Adipocyte (in vitro differentiated cells): ENCODE measurements at regions not wholly inside any gene's neighbourhood (a gene's known extent, or its start where the extent isn't known, plus 50 kb on each side); places are given as distances from the start of the nearest gene placed in this dataset.

Experiments
- DNase-seq: peaks from one replicate; pipeline ENCODE4 v3.0.0-alpha.2; 2015; ENCODE audit warnings: low read depth
- H3K27me3 ChIP-seq: replicated peaks from 2 replicates; pipeline ENCODE4 v1.7.0; 2013; ENCODE audit warnings: mild to moderate bottlenecking, low read length, moderate library complexity; ENCODE audit not compliant: control insufficient read depth, insufficient read depth
- H3K36me3 ChIP-seq: 2 replicates; pipeline ENCODE4 v1.7.0; 2013; ENCODE audit warnings: low read length, mild to moderate bottlenecking, moderate library complexity; ENCODE audit not compliant: control insufficient read depth, insufficient read depth, severe bottlenecking
- H3K4me1 ChIP-seq: 2 replicates; pipeline ENCODE4 v1.7.0; 2013; ENCODE audit warnings: mild to moderate bottlenecking, low read length, moderate library complexity; ENCODE audit not compliant: control insufficient read depth, insufficient read depth
- H3K4me3 ChIP-seq: 2 replicates; pipeline ENCODE4 v1.7.0; 2013; ENCODE audit warnings: mild to moderate bottlenecking, low read length, moderate library complexity
- H3K9ac ChIP-seq: 2 replicates; pipeline ENCODE4 v1.7.0; 2013; ENCODE audit warnings: mild to moderate bottlenecking, low read length, moderate library complexity
- H3K9me3 ChIP-seq: 2 replicates; pipeline ENCODE4 v1.7.0; 2013; ENCODE audit warnings: mild to moderate bottlenecking, low read length, moderate library complexity; ENCODE audit not compliant: control insufficient read depth

- no peak for DNase-seq
- H3K27me3 ChIP-seq, result peaks cover 15% of the 10 kb centered on the region
Observed at GRCh38 chr17:72022328-72023275, 98.2 kb upstream of the SOX9 start.

DNA sequence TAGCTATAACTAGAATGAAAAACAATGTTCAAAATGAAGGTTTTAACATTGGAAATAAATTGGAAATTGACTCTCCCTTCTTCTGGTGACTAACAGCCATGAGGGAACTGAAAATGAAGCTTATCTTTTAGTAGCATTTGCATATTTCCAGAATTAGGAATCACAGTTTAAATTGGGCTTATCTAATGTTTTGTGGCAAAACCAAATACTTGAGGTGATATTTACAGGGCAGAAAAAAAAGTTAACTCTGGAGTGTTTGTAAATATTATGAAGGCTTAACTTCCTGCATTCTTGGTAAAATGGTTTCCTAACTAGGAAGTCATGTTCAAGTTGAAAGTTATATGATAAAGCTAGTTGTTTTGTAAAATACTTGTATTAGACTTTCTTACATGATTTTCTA lies 96.4 kb upstream of the SOX9 start:
- H3K4me3 ChIP-seq, result no peak overlapping the region
- H3K27me3 ChIP-seq, result no peaks in the 10 kb centered on the region
- DNase-seq, result no peak
- no peak overlapping the region for H3K9ac ChIP-seq
- no peaks in the 10 kb centered on the region for H3K36me3 ChIP-seq
- H3K9me3 ChIP-seq, result no peaks in the 10 kb centered on the region
- H3K4me1 ChIP-seq, result peaks cover 11% of the 10 kb centered on the region

More at GRCh38 chr17:72022328-72023275, 98.2 kb upstream of the SOX9 start:
- H3K9me3 ChIP-seq, result no peaks in the 10 kb centered on the region
- no peak overlapping the region for H3K9ac ChIP-seq
- H3K4me1 ChIP-seq, result peaks cover 11% of the 10 kb centered on the region
- no peaks in the 10 kb centered on the region for H3K36me3 ChIP-seq
- no peak overlapping the region for H3K4me3 ChIP-seq

DNA sequence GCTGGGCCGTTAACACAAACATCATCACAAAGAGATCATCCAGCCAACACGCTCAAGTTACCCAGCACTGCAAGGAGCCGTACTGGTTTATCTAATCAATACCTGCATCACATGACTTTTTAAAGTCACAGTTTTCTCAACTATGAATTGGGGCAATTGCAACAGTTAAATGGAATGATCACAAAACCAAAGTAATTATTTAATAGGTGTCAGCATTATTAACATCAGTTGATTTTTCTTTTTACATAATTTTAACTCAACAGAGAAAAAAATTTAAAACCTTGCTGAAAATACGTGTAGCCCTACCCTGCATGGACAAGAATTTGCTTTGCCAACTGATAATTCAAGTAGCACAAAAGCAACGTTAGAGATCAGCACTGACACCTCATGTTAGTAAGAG lies 95.7 kb upstream of the SOX9 start:
- H3K4me1 ChIP-seq, result peaks cover 14% of the 10 kb centered on the region
- no peak for DNase-seq
- no peak overlapping the region for H3K9ac ChIP-seq
- H3K36me3 ChIP-seq, result no peaks in the 10 kb centered on the region
- no peaks in the 10 kb centered on the region for H3K9me3 ChIP-seq
- H3K4me3 ChIP-seq, result no peak overlapping the region
- no peaks in the 10 kb centered on the region for H3K27me3 ChIP-seq

- peaks cover 4% of the 10 kb centered on the region for H3K4me1 ChIP-seq
- DNase-seq, result peak; percentile 70
- peak overlapping the region; percentile 81 for H3K4me3 ChIP-seq
- H3K27me3 ChIP-seq, result no peaks in the 10 kb centered on the region
- H3K9ac ChIP-seq, result peak overlapping the region; percentile 57
- H3K9me3 ChIP-seq, result no peaks in the 10 kb centered on the region
- no peaks in the 10 kb centered on the region for H3K36me3 ChIP-seq
Observed at GRCh38 chr17:72030067-72030899, 90.5 kb upstream of the SOX9 start.

DNA sequence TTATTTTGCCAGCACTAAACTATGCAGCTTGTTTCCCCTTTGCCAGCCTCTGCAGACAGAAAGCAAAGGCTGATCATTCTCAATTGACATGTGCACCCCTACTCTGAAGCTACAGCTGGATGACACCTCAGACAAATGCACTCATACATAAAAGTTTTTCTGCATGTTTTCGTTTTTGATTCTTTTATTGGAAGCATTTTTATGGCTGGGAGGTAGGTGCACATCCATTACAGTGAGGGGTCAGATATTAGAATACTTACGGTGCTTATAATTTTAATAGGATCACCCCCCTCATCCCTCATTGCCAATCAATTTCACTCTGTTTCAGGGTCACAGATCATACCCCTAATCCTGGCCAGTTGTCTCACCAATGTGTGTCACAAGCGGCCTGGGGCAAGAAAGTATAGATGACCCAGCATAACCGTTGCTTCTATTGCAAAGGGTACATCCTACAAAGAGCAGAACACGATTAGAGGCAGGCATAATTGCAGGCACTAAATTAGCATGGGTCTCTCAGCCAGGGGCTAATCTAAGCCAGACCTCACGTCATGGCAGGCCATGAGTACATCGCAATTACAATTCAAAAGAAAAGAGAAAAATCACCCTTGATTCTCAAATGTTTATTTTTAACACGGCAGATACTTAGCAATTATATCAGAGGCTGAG lies 89.5 kb upstream of the SOX9 start:
- Histone ChIP-seq H3K9me3 (no peaks in the 10 kb centered on the region), H3K9ac (no peak overlapping the region), H3K36me3 (no peaks in the 10 kb centered on the region), H3K27me3 (no peaks in the 10 kb centered on the region), H3K4me1 (peaks cover 4% of the 10 kb centered on the region), H3K4me3 (no peak overlapping the region)
- no peak for DNase-seq

DNA sequence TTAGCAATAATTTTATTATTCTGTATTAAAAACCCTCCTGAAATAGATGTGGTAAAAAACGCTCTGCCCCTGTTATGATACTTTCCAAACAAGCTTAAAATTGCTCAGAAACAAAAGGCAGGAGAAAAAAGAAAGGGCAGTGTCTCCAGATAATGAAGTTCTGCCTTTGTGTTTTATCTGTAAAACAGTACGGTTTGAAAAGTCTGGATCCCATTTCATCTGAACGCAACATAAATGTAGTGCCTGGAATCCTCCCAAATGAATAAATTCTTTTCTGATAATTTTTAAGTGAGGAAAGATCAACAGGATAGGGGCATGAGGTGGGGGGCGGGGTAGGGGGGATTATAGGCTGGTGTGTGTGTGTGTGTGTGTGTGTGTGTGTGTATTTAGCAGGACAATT lies 87.5 kb upstream of the SOX9 start:
- Histone ChIP-seq H3K9ac (no peak overlapping the region), H3K4me1 (peaks cover 4% of the 10 kb centered on the region), H3K9me3 (no peaks in the 10 kb centered on the region), H3K27me3 (no peaks in the 10 kb centered on the region), H3K4me3 (no peak overlapping the region), H3K36me3 (no peaks in the 10 kb centered on the region)
- no peak for DNase-seq

DNA sequence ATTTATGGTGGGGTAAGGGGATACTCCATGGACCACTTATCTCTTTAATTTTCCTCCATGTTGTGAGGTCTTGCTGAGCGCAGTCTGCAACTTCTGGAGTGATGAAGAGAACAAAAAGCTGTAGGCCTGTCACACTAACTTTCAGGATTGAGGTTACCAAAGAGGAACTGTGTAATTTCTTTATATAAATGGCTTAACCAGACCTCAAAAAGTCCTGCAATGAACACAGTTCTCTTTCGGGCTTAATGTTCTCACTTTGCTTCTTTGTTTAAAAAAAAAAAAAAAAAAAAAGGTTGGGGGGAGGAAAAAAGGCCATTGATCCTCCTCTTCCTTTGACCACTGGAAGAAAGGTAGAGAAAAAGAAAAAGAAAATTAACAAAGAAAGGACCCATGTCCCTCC lies 86.8 kb upstream of the SOX9 start:
- Histone ChIP-seq H3K27me3 (no peaks in the 10 kb centered on the region), H3K9me3 (no peaks in the 10 kb centered on the region), H3K9ac (no peak overlapping the region), H3K36me3 (no peaks in the 10 kb centered on the region), H3K4me1 (peaks cover 4% of the 10 kb centered on the region), H3K4me3 (no peak overlapping the region)
- DNase-seq, result no peak

DNA sequence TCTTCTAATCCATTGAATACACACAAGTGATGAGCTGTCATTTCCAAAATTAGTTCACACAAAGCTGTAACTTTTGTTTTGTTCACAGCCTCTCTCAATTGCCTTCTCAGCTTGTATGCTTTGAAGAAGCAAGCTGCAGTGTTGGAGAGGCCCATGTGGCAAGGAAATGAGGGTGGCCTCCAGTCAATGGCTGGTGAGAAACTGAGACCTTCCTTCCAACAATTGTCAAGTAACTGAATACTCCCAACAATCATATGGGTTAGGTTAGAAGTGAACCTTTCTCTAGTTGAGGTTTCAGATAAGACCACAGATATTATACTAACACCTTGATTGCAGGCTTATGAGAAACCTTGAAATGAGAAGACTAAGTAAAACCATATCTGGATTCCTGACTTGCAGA lies 82.4 kb upstream of the SOX9 start:
- H3K4me3 ChIP-seq, result no peak overlapping the region
- no peak overlapping the region for H3K9ac ChIP-seq
- no peak for DNase-seq
- no peaks in the 10 kb centered on the region for H3K9me3 ChIP-seq
- no peaks in the 10 kb centered on the region for H3K27me3 ChIP-seq
- H3K36me3 ChIP-seq, result no peaks in the 10 kb centered on the region
- no peaks in the 10 kb centered on the region for H3K4me1 ChIP-seq

DNA sequence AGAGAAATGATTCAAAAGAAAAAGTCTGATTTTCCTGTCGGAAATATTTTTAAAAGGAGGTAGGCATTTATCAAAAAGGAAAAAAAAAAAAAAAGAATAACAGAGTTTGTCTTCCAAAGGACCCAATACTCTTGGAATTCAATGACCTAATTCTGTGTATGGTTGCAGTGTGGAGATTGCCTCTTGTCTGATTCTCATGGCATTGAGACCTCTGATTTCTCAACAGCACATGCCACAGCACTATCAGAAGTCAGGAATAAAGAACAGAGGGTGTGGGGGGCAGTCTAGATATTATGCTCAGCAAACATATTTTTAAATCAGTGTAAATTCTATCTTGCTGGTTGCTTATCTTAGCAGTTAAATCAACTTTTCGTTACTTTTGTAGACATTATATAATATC lies 81.3 kb upstream of the SOX9 start:
- no peak for DNase-seq
- H3K36me3 ChIP-seq, result no peaks in the 10 kb centered on the region
- no peak overlapping the region for H3K4me3 ChIP-seq
- H3K9me3 ChIP-seq, result no peaks in the 10 kb centered on the region
- H3K4me1 ChIP-seq, result no peaks in the 10 kb centered on the region
- H3K27me3 ChIP-seq, result no peaks in the 10 kb centered on the region
- no peak overlapping the region for H3K9ac ChIP-seq

DNA sequence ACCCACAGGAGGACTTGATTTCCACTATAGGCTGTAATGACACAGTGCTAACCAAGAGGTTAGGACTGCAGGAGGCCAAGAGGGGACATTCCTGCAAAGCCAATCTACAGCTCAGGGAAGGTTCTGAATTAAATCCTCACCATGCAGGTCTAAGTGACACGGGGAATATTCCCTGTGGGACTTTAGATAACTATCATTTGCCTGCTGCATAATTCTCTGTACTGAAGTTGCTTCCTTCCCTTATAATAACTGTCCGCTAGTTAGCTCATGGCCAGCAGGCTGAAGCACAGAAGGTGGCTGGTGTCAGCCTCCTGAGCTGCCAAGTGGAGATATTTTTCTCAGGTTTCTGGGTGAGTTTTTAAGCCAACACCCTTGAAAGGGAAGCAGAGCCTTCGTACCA lies 74.6 kb upstream of the SOX9 start:
- no peaks in the 10 kb centered on the region for H3K4me1 ChIP-seq
- H3K4me3 ChIP-seq, result no peak overlapping the region
- H3K36me3 ChIP-seq, result no peaks in the 10 kb centered on the region
- H3K27me3 ChIP-seq, result no peaks in the 10 kb centered on the region
- H3K9ac ChIP-seq, result no peak overlapping the region
- no peaks in the 10 kb centered on the region for H3K9me3 ChIP-seq
- DNase-seq, result no peak
